ENCODE measurements at regions not wholly inside any gene's neighbourhood (a gene's known extent, or its start where the extent isn't known, plus 50 kb on each side); places are given as distances from the start of the nearest gene placed in this dataset.
"Not testable (repeated sequence)": the region's sequence is repeated elsewhere in the genome, so short reads cannot be mapped to it uniquely, and the experiment has no call there.

- DNase-seq (ENCODE audit: insufficient read length, low spot score) (no peak), FAIRE-seq (no peak)
Measured at GRCh38 chr5:143547342-143547741, 143.9 kb upstream of the NR3C1 start.

GRCh38 chr5:143546394-143546793 is 142.9 kb upstream of the NR3C1 start:
- DNase-seq (ENCODE audit: insufficient read length, low spot score) = no peak
- no peak for FAIRE-seq

GRCh38 chr5:143544606-143545005 is 141.1 kb upstream of the NR3C1 start:
- FAIRE-seq (no peak), DNase-seq (ENCODE audit: insufficient read length, low spot score) (no peak)

GRCh38 chr5:143543358-143544255 is 140.1 kb upstream of the NR3C1 start:
- DNase-seq (ENCODE audit: insufficient read length, low spot score) (no peak), FAIRE-seq (no peak)

GRCh38 chr5:143542798-143543144 is 139.3 kb upstream of the NR3C1 start:
- DNase-seq (ENCODE audit: insufficient read length, low spot score) = no peak

GRCh38 chr5:143541943-143542797 is 138.7 kb upstream of the NR3C1 start:
- DNase-seq (ENCODE audit: insufficient read length, low spot score) (no peak), FAIRE-seq (no peak)

More at GRCh38 chr5:143542798-143543144, 139.3 kb upstream of the NR3C1 start:
- FAIRE-seq = no peak

- DNase-seq (ENCODE audit: insufficient read length, low spot score) (no peak), FAIRE-seq (no peak)
Measured at GRCh38 chr5:143539742-143540141, 136.3 kb upstream of the NR3C1 start.

GRCh38 chr5:143537056-143537455 is 133.6 kb upstream of the NR3C1 start:
- DNase-seq (ENCODE audit: insufficient read length, low spot score) (no peak), FAIRE-seq (no peak)

GRCh38 chr5:143536364-143536763 is 132.9 kb upstream of the NR3C1 start:
- DNase-seq (ENCODE audit: insufficient read length, low spot score) = no peak
- FAIRE-seq = no peak

GRCh38 chr5:143534761-143535154 is 131.3 kb upstream of the NR3C1 start:
- DNase-seq (ENCODE audit: insufficient read length, low spot score) (no peak), FAIRE-seq (no peak)

GRCh38 chr5:143533978-143534760 is 130.7 kb upstream of the NR3C1 start:
- DNase-seq (ENCODE audit: insufficient read length, low spot score) (no peak), FAIRE-seq (no peak)

GRCh38 chr5:143533475-143533874 is 130.0 kb upstream of the NR3C1 start:
- no peak for FAIRE-seq

GRCh38 chr5:143527808-143528207 is 124.3 kb upstream of the NR3C1 start:
- FAIRE-seq = peak; percentile 23
- no peak for DNase-seq (ENCODE audit: insufficient read length, low spot score)

More at GRCh38 chr5:143533475-143533874, 130.0 kb upstream of the NR3C1 start:
- DNase-seq (ENCODE audit: insufficient read length, low spot score) = no peak

GRCh38 chr5:143525176-143525575 is 121.7 kb upstream of the NR3C1 start:
- FAIRE-seq = peak; percentile 39
- DNase-seq (ENCODE audit: insufficient read length, low spot score) = no peak

- FAIRE-seq = no peak
- DNase-seq (ENCODE audit: insufficient read length, low spot score) = no peak
Measured at GRCh38 chr5:143524338-143524945, 121.0 kb upstream of the NR3C1 start.

GRCh38 chr5:143521846-143522400 is 118.4 kb upstream of the NR3C1 start:
- FAIRE-seq (no peak), DNase-seq (ENCODE audit: insufficient read length, low spot score) (no peak)

- DNase-seq (ENCODE audit: insufficient read length, low spot score) = no peak
- FAIRE-seq = no peak
Measured at GRCh38 chr5:143521141-143521540, 117.7 kb upstream of the NR3C1 start.

- FAIRE-seq; DNase-seq (ENCODE audit: insufficient read length, low spot score): not testable (repeated sequence)
Measured at GRCh38 chr5:143519215-143519614, 115.7 kb upstream of the NR3C1 start.

- FAIRE-seq; DNase-seq (ENCODE audit: insufficient read length, low spot score): not testable (repeated sequence)
Measured at GRCh38 chr5:143517824-143518223, 114.3 kb upstream of the NR3C1 start.

- DNase-seq (ENCODE audit: insufficient read length, low spot score) (no peak), FAIRE-seq (peak; percentile 79)
Measured at GRCh38 chr5:143516249-143516648, 112.8 kb upstream of the NR3C1 start.

All from GM19239 (cell line).